Mesenchymal stem cell (in vitro differentiated cells and primary cell): ENCODE measurements at regions not wholly inside any gene's neighbourhood (a gene's known extent, or its start where the extent isn't known, plus 50 kb on each side); places are given as distances from the start of the nearest gene placed in this dataset.
A peak's percentile ranks its signal among the peaks of the same experiment; 100 is the strongest.

ENCODE experiments used
- DNase-seq: peaks from one replicate; pipeline ENCODE4 v3.0.0-alpha.2; 2013
- H2AFZ ChIP-seq: one replicate; pipeline ENCODE4 v1.6.1; 2013; ENCODE audit warnings: low read depth, mild to moderate bottlenecking, control low read depth, inconsistent platforms, low read length, moderate library complexity
- H2AK5ac ChIP-seq: 2 replicates; pipeline ENCODE4 v1.6.1; 2013; ENCODE audit warnings: low read length, moderate library complexity, mild to moderate bottlenecking, inconsistent platforms; ENCODE audit not compliant: severe bottlenecking
- H2BK120ac ChIP-seq: one replicate; pipeline ENCODE4 v1.6.1; 2013; ENCODE audit warnings: low read depth, mild to moderate bottlenecking, inconsistent platforms, low read length, moderate library complexity
- H2BK12ac ChIP-seq, 2 experiments: one replicate each; pipeline ENCODE4 v1.6.1; 2013; ENCODE audit warnings: inconsistent platforms in 2 of 2, low read length in 2 of 2, mild to moderate bottlenecking in 2 of 2, moderate library complexity in 2 of 2, control low read depth in 1 of 2
- H2BK15ac ChIP-seq: one replicate; pipeline ENCODE4 v1.6.1; 2013; ENCODE audit warnings: mild to moderate bottlenecking, low read depth, inconsistent platforms; ENCODE audit not compliant: poor library complexity, severe bottlenecking
- H2BK5ac ChIP-seq: 2 replicates; pipeline ENCODE4 v1.6.1; 2013; ENCODE audit warnings: low read depth, mild to moderate bottlenecking, low read length, control low read depth, inconsistent platforms; ENCODE audit not compliant: poor library complexity, severe bottlenecking
- H3K14ac ChIP-seq, 2 experiments: one replicate each; pipeline ENCODE4 v1.6.1; 2013; ENCODE audit warnings: inconsistent platforms in 2 of 2, low read length in 2 of 2, control low read depth in 1 of 2, mild to moderate bottlenecking in 1 of 2, moderate library complexity in 1 of 2
- H3K18ac ChIP-seq, 2 experiments: one replicate each; pipeline ENCODE4 v1.6.1; 2013; ENCODE audit warnings: inconsistent platforms in 2 of 2, low read length in 2 of 2, control low read depth in 1 of 2, low read depth in 1 of 2, mild to moderate bottlenecking in 1 of 2
- H3K23ac ChIP-seq, 2 experiments: one replicate each; pipeline ENCODE4 v1.6.1; 2013; ENCODE audit warnings: inconsistent platforms in 2 of 2, low read length in 2 of 2, mild to moderate bottlenecking in 2 of 2, moderate library complexity in 2 of 2, control low read depth in 1 of 2
- H3K27ac ChIP-seq: 2 replicates; pipeline ENCODE4 v1.5.1; 2013; ENCODE audit warnings: mild to moderate bottlenecking, moderate library complexity, low read length, control low read depth, inconsistent platforms; ENCODE audit not compliant: poor library complexity, severe bottlenecking
- H3K27me3 ChIP-seq, 2 experiments: 2 replicates each; pipeline versions ENCODE4 v1.6.1 to v1.7.0; 2013; ENCODE audit warnings: low read length in 2 of 2, mild to moderate bottlenecking in 2 of 2, moderate library complexity in 2 of 2, control low read depth in 1 of 2, inconsistent platforms in 1 of 2; ENCODE audit not compliant: control insufficient read depth in 1 of 2, insufficient read depth in 1 of 2
- H3K36me3 ChIP-seq, 2 experiments: 2 replicates each; pipeline versions ENCODE4 v1.6.1 to v1.7.0; 2013; ENCODE audit warnings: low read length in 2 of 2, control low read depth in 1 of 2, inconsistent platforms in 1 of 2, low read depth in 1 of 2, mild to moderate bottlenecking in 1 of 2; ENCODE audit not compliant: insufficient read depth in 2 of 2, control insufficient read depth in 1 of 2
- H3K4ac ChIP-seq, 2 experiments: one replicate each; pipeline ENCODE4 v1.6.1; 2013; ENCODE audit warnings: inconsistent platforms in 2 of 2, low read length in 2 of 2, mild to moderate bottlenecking in 2 of 2, moderate library complexity in 2 of 2, control low read depth in 1 of 2, low read depth in 1 of 2
- H3K4me1 ChIP-seq: 2 replicates; pipeline ENCODE4 v1.6.1; 2013; ENCODE audit warnings: low read depth, low read length, control low read depth; ENCODE audit not compliant: control insufficient read depth, insufficient read depth
- H3K4me2 ChIP-seq: 2 replicates; pipeline ENCODE4 v1.6.1; 2013; ENCODE audit warnings: low read length, mild to moderate bottlenecking, inconsistent platforms; ENCODE audit not compliant: poor library complexity, severe bottlenecking
- H3K4me3 ChIP-seq, 2 experiments: 2 replicates each; pipeline versions ENCODE4 v1.5.1 to v1.7.0; 2013; ENCODE audit warnings: low read length in 2 of 2, mild to moderate bottlenecking in 2 of 2, control low read depth in 1 of 2, low read depth in 1 of 2; ENCODE audit not compliant: insufficient read depth in 1 of 2
- H3K79me1 ChIP-seq: replicated peaks from 2 replicates; pipeline ENCODE4 v1.6.1; 2013; ENCODE audit warnings: mild to moderate bottlenecking, control low read depth, low read length, inconsistent platforms; ENCODE audit not compliant: poor library complexity, severe bottlenecking
- H3K9ac ChIP-seq: 2 replicates; pipeline ENCODE4 v1.7.0; 2013; ENCODE audit warnings: mild to moderate bottlenecking, low read length, moderate library complexity
- H3K9me3 ChIP-seq: 2 replicates; pipeline ENCODE4 v1.7.0; 2013; ENCODE audit warnings: mild to moderate bottlenecking, low read length; ENCODE audit not compliant: control insufficient read depth
- H4K8ac ChIP-seq: one replicate; pipeline ENCODE4 v1.6.1; 2013; ENCODE audit warnings: inconsistent platforms, mild to moderate bottlenecking, low read length, moderate library complexity
- H4K91ac ChIP-seq: one replicate; pipeline ENCODE4 v1.6.1; 2013; ENCODE audit warnings: mild to moderate bottlenecking, low read length, inconsistent platforms
- WGBS: methylation state at CpG from one replicate; pipeline ENCODE4 v1.1.7; 2013; ENCODE audit warnings: mixed read lengths; 5-methylcytosine and 5-hydroxymethylcytosine counted together

GRCh38 chr10:108445746-108446145 lies 1281.2 kb upstream of the SORCS1 start:
- no peaks in the 10 kb centered on the region for H3K4me1 ChIP-seq
- no peak overlapping the region for H3K4me2 ChIP-seq
- H2BK12ac ChIP-seq = no peak overlapping the region
- no peaks in the 10 kb centered on the region for H3K9me3 ChIP-seq
- H3K18ac ChIP-seq = no peak overlapping the region
- no peak for DNase-seq
- no peak overlapping the region for H3K14ac ChIP-seq
- H3K27ac ChIP-seq = no peak overlapping the region
- no peak overlapping the region for H4K8ac ChIP-seq
- no peak overlapping the region for H2AK5ac ChIP-seq
- H2BK120ac ChIP-seq = no peak overlapping the region
- H3K4me3 ChIP-seq = no peak overlapping the region
- no peak overlapping the region for H3K23ac ChIP-seq
- H3K79me1 ChIP-seq = no peaks in the 10 kb centered on the region
- H2AFZ ChIP-seq = no peak overlapping the region
- no peak overlapping the region for H2BK15ac ChIP-seq
- peaks cover 0 to 17% of the 10 kb centered on the region in 2 experiments for H3K36me3 ChIP-seq
- H2BK5ac ChIP-seq = no peak overlapping the region
- no peak overlapping the region for H3K4ac ChIP-seq
- no peak overlapping the region for H4K91ac ChIP-seq
- WGBS = 81% methylated on average over 3 of the region's 3 CpGs
- no peaks in the 10 kb centered on the region for H3K27me3 ChIP-seq
- H3K9ac ChIP-seq = no peak overlapping the region

- no peak overlapping the region for H3K9ac ChIP-seq
- 94% methylated on average over 1 of the region's 2 CpGs for WGBS
- H3K27me3 ChIP-seq = no peaks in the 10 kb centered on the region
- no peak overlapping the region for H3K4me2 ChIP-seq
- no peaks in the 10 kb centered on the region for H3K9me3 ChIP-seq
- H3K14ac ChIP-seq = no peak overlapping the region
- H2BK15ac ChIP-seq = no peak overlapping the region
- H2AFZ ChIP-seq = no peak overlapping the region
- no peak overlapping the region for H3K18ac ChIP-seq
- H3K4ac ChIP-seq = no peak overlapping the region
- no peak overlapping the region for H3K4me3 ChIP-seq
- H3K27ac ChIP-seq = no peak overlapping the region
- no peak overlapping the region for H2BK5ac ChIP-seq
- no peak overlapping the region for H3K23ac ChIP-seq
- no peak overlapping the region for H2BK120ac ChIP-seq
- H4K8ac ChIP-seq = no peak overlapping the region
- H3K4me1 ChIP-seq = no peaks in the 10 kb centered on the region
- peaks cover 0 to 17% of the 10 kb centered on the region in 2 experiments for H3K36me3 ChIP-seq
- DNase-seq = no peak
- H4K91ac ChIP-seq = no peak overlapping the region
- no peaks in the 10 kb centered on the region for H3K79me1 ChIP-seq
- H2BK12ac ChIP-seq = no peak overlapping the region
- no peak overlapping the region for H2AK5ac ChIP-seq
Observed at GRCh38 chr10:108443636-108444035, 1279.1 kb upstream of the SORCS1 start.

GRCh38 chr10:108439397-108439796 lies 1274.9 kb upstream of the SORCS1 start:
- Histone ChIP-seq H3K79me1 (no peaks in the 10 kb centered on the region), H4K91ac (no peak overlapping the region), H2BK120ac (no peak overlapping the region), H2AFZ (no peak overlapping the region), H3K36me3 (peaks cover 0 to 10% of the 10 kb centered on the region in 2 experiments), H2BK5ac (no peak overlapping the region), H3K9me3 (no peaks in the 10 kb centered on the region), H3K9ac (no peak overlapping the region), H3K18ac (no peak overlapping the region), H3K23ac (no peak overlapping the region), H4K8ac (no peak overlapping the region), H3K14ac (no peak overlapping the region), H3K27me3 (no peaks in the 10 kb centered on the region), H3K4me2 (no peak overlapping the region), H3K4me1 (no peaks in the 10 kb centered on the region), H2BK12ac (no peak overlapping the region), H2AK5ac (no peak overlapping the region), H3K27ac (no peak overlapping the region), H3K4ac (no peak overlapping the region), H3K4me3 (no peak overlapping the region), H2BK15ac (no peak overlapping the region)
- no peak for DNase-seq
- 76% methylated on average over 1 of the region's 1 CpG for WGBS

- no peaks in the 10 kb centered on the region for H3K9me3 ChIP-seq
- no peak overlapping the region for H4K91ac ChIP-seq
- WGBS = 86% methylated on average over 6 of the region's 6 CpGs
- no peak overlapping the region for H3K18ac ChIP-seq
- H3K4me3 ChIP-seq = no peak overlapping the region
- no peak overlapping the region for H2AFZ ChIP-seq
- H2BK12ac ChIP-seq = no peak overlapping the region
- no peaks in the 10 kb centered on the region for H3K79me1 ChIP-seq
- no peak overlapping the region for H2BK15ac ChIP-seq
- H2BK5ac ChIP-seq = no peak overlapping the region
- H3K27me3 ChIP-seq = no peaks in the 10 kb centered on the region
- no peak overlapping the region for H3K27ac ChIP-seq
- H2AK5ac ChIP-seq = no peak overlapping the region
- H3K14ac ChIP-seq = peak overlapping the region in 1 of 2 experiments; percentile 44
- H3K23ac ChIP-seq = no peak overlapping the region
- no peak overlapping the region for H3K4ac ChIP-seq
- H3K36me3 ChIP-seq = peaks cover 0 to 5% of the 10 kb centered on the region in 2 experiments
- no peak overlapping the region for H4K8ac ChIP-seq
- H2BK120ac ChIP-seq = no peak overlapping the region
- no peak overlapping the region for H3K9ac ChIP-seq
- no peak for DNase-seq
- H3K4me1 ChIP-seq = no peaks in the 10 kb centered on the region
- no peak overlapping the region for H3K4me2 ChIP-seq
Observed at GRCh38 chr10:108436096-108436495, 1271.6 kb upstream of the SORCS1 start.
